Activated B cell treated with CpG ODN at 0.5 μM for 24 hours (primary cell): ENCODE measurements at regions not wholly inside any gene's neighbourhood (a gene's known extent, or its start where the extent isn't known, plus 50 kb on each side); places are given as distances from the start of the nearest gene placed in this dataset.

ENCODE experiments used
- ATAC-seq: fragments of 200-7000 bp; cut with Tn5 transposase; one replicate; pipeline ENCODE4 v1.10.0; 2021; ENCODE audit warnings: low read depth, mild to moderate bottlenecking, moderate library complexity
- CTCF ChIA-PET: fragments of 350-600 bp; sonication (Branson Sonifier 250); formaldehyde crosslinking; loops from one replicate; lab custom pipeline; 2021; ENCODE audit warnings: antibody characterized with exemption; lab: Charles Lee
- POLR2A ChIA-PET: fragments of 350-600 bp; sonication (Branson Sonifier 250); formaldehyde crosslinking; loops from one replicate; lab custom pipeline; 2021; ENCODE audit warnings: antibody characterized with exemption; lab: Charles Lee
- DNase-seq: peaks from one replicate; pipeline ENCODE4 v3.0.0; 2022
- H3K27ac Mint-ChIP-seq: one replicate; pipeline ENCODE4 v1.8.0; 2020; ENCODE audit warnings: mixed read lengths
- H3K27me3 Mint-ChIP-seq: one replicate; pipeline ENCODE4 v1.8.0; 2021; ENCODE audit warnings: mixed read lengths
- H3K36me3 Mint-ChIP-seq: one replicate; pipeline ENCODE4 v1.8.0; 2021; ENCODE audit warnings: low read depth, mixed read lengths
- H3K4me1 Mint-ChIP-seq: one replicate; pipeline ENCODE4 v1.8.0; 2021; ENCODE audit warnings: mixed read lengths
- H3K4me3 Mint-ChIP-seq: one replicate; pipeline ENCODE4 v1.8.0; 2020; ENCODE audit warnings: mild to moderate bottlenecking, mixed read lengths
- H3K9me3 Mint-ChIP-seq: one replicate; pipeline ENCODE4 v1.8.0; 2020; ENCODE audit warnings: mixed read lengths
- CTCF ChIP-seq: fragments of 200-600 bp; IDR thresholded peaks from one replicate; pipeline ENCODE4 v1.8.0; 2022; ENCODE audit warnings: antibody characterized with exemption, mild to moderate bottlenecking
- intact Hi-C: fragments of 100-400 bp; cut with micrococcal nuclease; formaldehyde crosslinking; loops from one replicate; pipeline ENCODE4 v1.15.1; 2024

- peaks cover 5% of the 10 kb centered on the region for H3K9me3 Mint-ChIP-seq
- CTCF ChIA-PET, result no interaction called here
- H3K4me1 Mint-ChIP-seq, result no peaks in the 10 kb centered on the region
- POLR2A ChIA-PET, result no interaction called here
- H3K4me3 Mint-ChIP-seq, result no peak overlapping the region
- intact Hi-C loops, result no loop called here
- peaks cover 27% of the 10 kb centered on the region for H3K27me3 Mint-ChIP-seq
- no peak overlapping the region for H3K27ac Mint-ChIP-seq
- TF ChIP-seq CTCF, result no peak
- DNase-seq (no peak), ATAC-seq (no peak)
- H3K36me3 Mint-ChIP-seq, result no peaks in the 10 kb centered on the region
These were observed 86.5 kb upstream of the SLC22A11 start for GRCh38 chr11:64469288-64469687.

- Mint-ChIP-seq H3K4me1 (no peaks in the 10 kb centered on the region), H3K36me3 (no peaks in the 10 kb centered on the region), H3K4me3 (no peak overlapping the region), H3K27ac (no peak overlapping the region), H3K9me3 (peaks cover 5% of the 10 kb centered on the region), H3K27me3 (peaks cover 37% of the 10 kb centered on the region)
- DNase-seq (no peak), ATAC-seq (no peak)
- ChIA-PET CTCF (no interaction called here), POLR2A (no interaction called here)
- intact Hi-C loops, result no loop called here
- no peak for TF ChIP-seq CTCF
These were observed 82.9 kb upstream of the SLC22A11 start for GRCh38 chr11:64472593-64473455.

GRCh38 chr11:64474680-64475079 is 81.1 kb upstream of the SLC22A11 start:
- ChIA-PET POLR2A (no interaction called here), CTCF (no interaction called here)
- Mint-ChIP-seq H3K27me3 (peaks cover 33% of the 10 kb centered on the region), H3K36me3 (no peaks in the 10 kb centered on the region), H3K4me3 (no peak overlapping the region), H3K9me3 (peaks cover 5% of the 10 kb centered on the region), H3K4me1 (no peaks in the 10 kb centered on the region), H3K27ac (no peak overlapping the region)
- intact Hi-C loops, result no loop called here
- TF ChIP-seq CTCF, result no peak
- ATAC-seq (no peak), DNase-seq (no peak)

GRCh38 chr11:64475145-64475544 is 80.6 kb upstream of the SLC22A11 start:
- no peak for DNase-seq
- POLR2A ChIA-PET, result no interaction called here
- Mint-ChIP-seq H3K27ac (no peak overlapping the region), H3K9me3 (peaks cover 5% of the 10 kb centered on the region), H3K4me1 (no peaks in the 10 kb centered on the region), H3K27me3 (peaks cover 31% of the 10 kb centered on the region), H3K36me3 (no peaks in the 10 kb centered on the region), H3K4me3 (no peak overlapping the region)
- ATAC-seq, result no peak
- intact Hi-C loops, result no loop called here
- no peak for TF ChIP-seq CTCF
- CTCF ChIA-PET, result no interaction called here

- no peaks in the 10 kb centered on the region for H3K9me3 Mint-ChIP-seq
- H3K4me3 Mint-ChIP-seq, result no peak overlapping the region
- intact Hi-C loops, result no loop called here
- DNase-seq (no peak), ATAC-seq (no peak)
- no peaks in the 10 kb centered on the region for H3K4me1 Mint-ChIP-seq
- no peak overlapping the region for H3K27ac Mint-ChIP-seq
- POLR2A ChIA-PET, result no interaction called here
- H3K36me3 Mint-ChIP-seq, result no peaks in the 10 kb centered on the region
- CTCF ChIA-PET, result no interaction called here
- TF ChIP-seq CTCF, result no peak
- peaks cover 26% of the 10 kb centered on the region for H3K27me3 Mint-ChIP-seq
These were observed 78.9 kb upstream of the SLC22A11 start for GRCh38 chr11:64476881-64477280.
